A549 (cell line): ENCODE measurements at regions not wholly inside any gene's neighbourhood (a gene's known extent, or its start where the extent isn't known, plus 50 kb on each side); places are given as distances from the start of the nearest gene placed in this dataset.

Experiments used
- CEBPB ChIP-seq, 2 experiments: fragments of >200 bp in 1 of 2; sonication (Bioruptor Twin) in 1 of 2; formaldehyde crosslinking in 1 of 2; IDR thresholded peaks; 2 replicates each; pipeline ENCODE4 v1.6.1; 2012 to 2016
- TF ChIP-seq, protein P1 (sequence below): fragments of >200 bp; sonication (Bioruptor Twin); formaldehyde crosslinking; IDR thresholded peaks from 3 replicates; pipeline ENCODE4 v1.5.1; 2016

DNA sequence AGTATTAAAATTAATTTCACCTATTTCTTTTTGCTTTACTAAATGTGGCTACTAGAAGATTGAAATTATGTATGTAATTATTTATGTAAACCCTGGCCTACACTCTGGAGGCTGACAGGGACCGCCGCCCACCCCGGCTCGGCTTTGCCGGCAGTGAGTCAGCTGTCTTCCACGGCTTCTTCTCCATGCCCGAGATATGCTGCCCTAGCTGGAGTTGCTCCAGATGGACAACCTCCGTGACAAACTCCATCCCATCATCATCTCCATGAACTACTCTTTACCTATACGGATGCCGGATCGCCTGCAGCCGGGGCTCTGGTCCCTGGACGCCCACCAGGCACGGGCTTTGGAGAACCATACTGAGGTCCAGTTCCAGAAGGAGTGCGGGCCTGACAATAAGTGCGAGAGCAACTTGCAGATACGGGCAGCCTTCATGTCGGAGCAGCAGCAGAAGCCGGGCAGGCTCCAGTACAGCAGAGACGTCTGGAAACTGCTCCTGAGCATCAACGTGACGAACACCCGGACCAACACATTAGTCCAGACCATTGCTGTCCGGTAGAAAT lies 86.9 kb upstream of the NID2 start:
- TF ChIP-seq, protein P1, sequence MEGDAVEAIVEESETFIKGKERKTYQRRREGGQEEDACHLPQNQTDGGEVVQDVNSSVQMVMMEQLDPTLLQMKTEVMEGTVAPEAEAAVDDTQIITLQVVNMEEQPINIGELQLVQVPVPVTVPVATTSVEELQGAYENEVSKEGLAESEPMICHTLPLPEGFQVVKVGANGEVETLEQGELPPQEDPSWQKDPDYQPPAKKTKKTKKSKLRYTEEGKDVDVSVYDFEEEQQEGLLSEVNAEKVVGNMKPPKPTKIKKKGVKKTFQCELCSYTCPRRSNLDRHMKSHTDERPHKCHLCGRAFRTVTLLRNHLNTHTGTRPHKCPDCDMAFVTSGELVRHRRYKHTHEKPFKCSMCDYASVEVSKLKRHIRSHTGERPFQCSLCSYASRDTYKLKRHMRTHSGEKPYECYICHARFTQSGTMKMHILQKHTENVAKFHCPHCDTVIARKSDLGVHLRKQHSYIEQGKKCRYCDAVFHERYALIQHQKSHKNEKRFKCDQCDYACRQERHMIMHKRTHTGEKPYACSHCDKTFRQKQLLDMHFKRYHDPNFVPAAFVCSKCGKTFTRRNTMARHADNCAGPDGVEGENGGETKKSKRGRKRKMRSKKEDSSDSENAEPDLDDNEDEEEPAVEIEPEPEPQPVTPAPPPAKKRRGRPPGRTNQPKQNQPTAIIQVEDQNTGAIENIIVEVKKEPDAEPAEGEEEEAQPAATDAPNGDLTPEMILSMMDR: no peak
- no peak for TF ChIP-seq CEBPB (IDR thresholded peaks at IDR 0.05)
